GM12878 (cell line): ENCODE measurements at regions not wholly inside any gene's neighbourhood (a gene's known extent, or its start where the extent isn't known, plus 50 kb on each side); places are given as distances from the start of the nearest gene placed in this dataset.

Source experiments
- ATAC-seq: fragments of 200-7000 bp; cut with Tn5 transposase; 3 replicates; pipeline ENCODE4 v1.9.1; 2020; ENCODE audit warnings: mild to moderate bottlenecking, moderate library complexity
- BruUV-seq: library from RNA; stranded (reverse); fragments of 400-500 nt; replicated peaks from 2 replicates; lab custom pipeline; 2021; lab: Mats Ljungman, UMichigan
- CTCF ChIA-PET: fragments of 300-600 bp; sonication (Branson Sonifier 250); formaldehyde crosslinking; extraction: SDS; loops from one replicate; lab custom pipeline; 2021; ENCODE audit warnings: inconsistent platforms; lab: Yijun Ruan, JAX
- POLR2A ChIA-PET: fragments of 350-600 bp; formaldehyde crosslinking; extraction: SDS; loops from one replicate; lab custom pipeline; 2021; ENCODE audit warnings: inconsistent platforms; lab: Charles Lee
- RAD21 ChIA-PET: fragments of 300-600 bp; sonication (Branson Sonifier 250); formaldehyde crosslinking; loops from one replicate; lab custom pipeline; 2023; ENCODE audit warnings: antibody characterized with exemption; ENCODE audit not compliant: unreplicated experiment; lab: Charles Lee
- SMC1A ChIA-PET: fragments of 300-600 bp; sonication (Branson Sonifier 250); formaldehyde crosslinking; loops from one replicate; lab custom pipeline; 2023; ENCODE audit not compliant: unreplicated experiment, uncharacterized antibody; lab: Charles Lee
- DNase-seq: peaks from one replicate; pipeline ENCODE4 v3.0.0-alpha.2; 2011; ENCODE audit warnings: low read depth, low spot score
- FAIRE-seq: peaks from 3 replicates; lab custom pipeline; 2011; peaks lifted over from hg19 to GRCh38; lab: Jason Lieb, UNC
- H2AFZ ChIP-seq: 2 replicates; pipeline ENCODE4 v1.6.0; 2011; ENCODE audit warnings: low read depth, low read length, control low read depth; ENCODE audit not compliant: control insufficient read depth
- H3K27ac ChIP-seq: 2 replicates; pipeline ENCODE4 v1.5.1; 2011; ENCODE audit warnings: control low read depth; ENCODE audit not compliant: control insufficient read depth, insufficient read depth
- H3K27me3 ChIP-seq, 2 experiments: replicated peaks in 1 of 2; 2 replicates each; pipeline versions ENCODE4 v1.6.0 to v1.6.1; 2011; ENCODE audit warnings: low read length in 1 of 2; ENCODE audit not compliant: control insufficient read depth in 2 of 2, insufficient read depth in 2 of 2
- H3K36me3 ChIP-seq, 2 experiments: 2 replicates each; pipeline ENCODE4 v1.5.1; 2011; ENCODE audit warnings: low read length in 1 of 2; ENCODE audit not compliant: control insufficient read depth in 2 of 2, insufficient read depth in 2 of 2
- H3K4me1 ChIP-seq: 2 replicates; pipeline ENCODE4 v1.6.1; 2011; ENCODE audit warnings: mild to moderate bottlenecking, low read length, moderate library complexity, mixed read lengths; ENCODE audit not compliant: control insufficient read depth, insufficient read depth
- H3K4me2 ChIP-seq: 2 replicates; pipeline ENCODE4 v1.6.0; 2011; ENCODE audit warnings: control low read depth; ENCODE audit not compliant: control insufficient read depth, insufficient read depth
- H3K4me3 ChIP-seq: fragments of 200-600 bp; sonication (generic); 2 replicates; pipeline ENCODE4 v1.5.1; 2016
- H3K79me2 ChIP-seq: 2 replicates; pipeline ENCODE4 v1.6.0; 2011; ENCODE audit warnings: low read length; ENCODE audit not compliant: control insufficient read depth, insufficient read depth
- H3K9ac ChIP-seq: 2 replicates; pipeline ENCODE4 v1.8.0; 2011; ENCODE audit warnings: low read length, control low read depth, mixed read lengths; ENCODE audit not compliant: control insufficient read depth, insufficient read depth
- H3K9me3 ChIP-seq: replicated peaks from 3 replicates; pipeline ENCODE4 v1.5.1; 2011; ENCODE audit warnings: mild to moderate bottlenecking, low read length; ENCODE audit not compliant: control insufficient read depth, insufficient read depth
- H4K20me1 ChIP-seq: 2 replicates; pipeline ENCODE4 v1.6.0; 2011; ENCODE audit not compliant: control insufficient read depth, insufficient read depth
- CHD2 ChIP-seq: IDR thresholded peaks from 2 replicates; pipeline ENCODE4 v1.6.1; 2011; ENCODE audit warnings: low read depth, low read length, improper control_type of control experiment, borderline replicate concordance
- DPF2 ChIP-seq: fragments of 450-650 bp; IDR thresholded peaks from 2 replicates; pipeline ENCODE4 v1.6.1; 2017; ENCODE audit warnings: mild to moderate bottlenecking
- EGR1 ChIP-seq, 2 experiments: IDR thresholded peaks; 1 replicate in 1 of 2; 2 replicates in 1 of 2; pipeline ENCODE4 v1.6.1; 2011 to 2012; ENCODE audit warnings: low read depth in 2 of 2, low read length in 2 of 2, borderline replicate concordance in 1 of 2, mild to moderate bottlenecking in 1 of 2, moderate library complexity in 1 of 2
- KAT2A ChIP-seq: conservative IDR thresholded peaks from 2 replicates; pipeline ENCODE4 v1.6.1; 2011; ENCODE audit warnings: low read depth, low read length; ENCODE audit not compliant: control insufficient read depth
- PAX5 ChIP-seq: IDR thresholded peaks from 2 replicates; pipeline ENCODE4 v1.6.1; 2011; ENCODE audit warnings: low read depth, low read length, borderline replicate concordance
- RB1 ChIP-seq: fragments of 450-650 bp; formaldehyde crosslinking; IDR thresholded peaks from 2 replicates; pipeline ENCODE4 v1.6.1; 2017; ENCODE audit warnings: mild to moderate bottlenecking, borderline replicate concordance
- YBX1 ChIP-seq: fragments of 450-650 bp; IDR thresholded peaks from 2 replicates; pipeline ENCODE4 v1.6.1; 2016; ENCODE audit warnings: antibody characterized with exemption
- WGBS: methylation state at CpG from one replicate; pipeline ENCODE4 v1.1.6; 2016; ENCODE audit warnings: low lambda C conversion rate; ENCODE audit not compliant: insufficient replicate concordance, insufficient coverage; ENCODE audit errors: missing lambda C conversion rate; 5-methylcytosine and 5-hydroxymethylcytosine counted together
- in situ Hi-C: fragments of 300-500 bp; cut with MboI; formaldehyde crosslinking; loops from 9 replicates; pipeline ENCODE4 v1.14.3; 2018; ENCODE audit warnings: mixed read lengths
- intact Hi-C: fragments of 100-400 bp; cut with micrococcal nuclease; formaldehyde crosslinking; loops from one replicate; pipeline ENCODE4 v1.14.2; 2022; ENCODE audit not compliant: unreplicated experiment
- TF ChIP-seq, protein P1 (sequence below): IDR thresholded peaks from 2 replicates; pipeline ENCODE4 v1.6.1; 2012; ENCODE audit warnings: improper control_type of control experiment, low read depth, low read length; ENCODE audit not compliant: insufficient replicate concordance
- TF ChIP-seq, protein P2 (sequence below): IDR thresholded peaks from 2 replicates; pipeline ENCODE4 v1.6.1; 2011; ENCODE audit warnings: mild to moderate bottlenecking, low read depth, low read length, moderate library complexity; ENCODE audit not compliant: insufficient replicate concordance

DNA sequence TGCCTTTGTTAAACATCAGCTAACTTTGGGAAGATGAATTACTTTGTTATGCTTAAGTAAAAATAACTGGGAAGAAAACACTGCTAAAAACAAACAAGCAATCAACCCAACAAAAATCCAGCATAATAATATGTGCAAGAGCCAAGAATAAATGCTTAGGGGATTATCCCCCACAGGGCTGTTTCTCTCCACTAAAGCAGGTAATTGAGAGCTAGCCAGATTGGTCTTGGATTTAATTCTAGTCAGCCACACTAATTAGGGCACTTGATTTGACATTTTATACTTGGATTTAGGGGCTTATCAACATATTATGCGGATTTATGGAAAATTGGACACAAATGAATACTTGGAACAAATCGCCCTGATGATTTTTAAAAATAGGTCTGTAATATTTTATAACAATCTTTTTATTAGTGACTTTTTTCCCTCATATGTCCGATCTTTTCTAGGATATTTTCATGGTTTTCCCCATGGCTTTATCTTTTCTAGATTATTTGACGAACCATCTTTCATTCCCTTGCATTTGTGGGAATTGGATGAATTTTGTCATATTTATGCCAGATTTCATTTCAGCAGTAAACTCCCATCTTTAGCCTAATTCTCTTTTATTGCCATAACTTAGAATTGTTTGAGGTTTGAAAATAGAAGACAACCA, 199.1 kb upstream of the NXPH2 start (continued):
- TF ChIP-seq, protein P1, sequence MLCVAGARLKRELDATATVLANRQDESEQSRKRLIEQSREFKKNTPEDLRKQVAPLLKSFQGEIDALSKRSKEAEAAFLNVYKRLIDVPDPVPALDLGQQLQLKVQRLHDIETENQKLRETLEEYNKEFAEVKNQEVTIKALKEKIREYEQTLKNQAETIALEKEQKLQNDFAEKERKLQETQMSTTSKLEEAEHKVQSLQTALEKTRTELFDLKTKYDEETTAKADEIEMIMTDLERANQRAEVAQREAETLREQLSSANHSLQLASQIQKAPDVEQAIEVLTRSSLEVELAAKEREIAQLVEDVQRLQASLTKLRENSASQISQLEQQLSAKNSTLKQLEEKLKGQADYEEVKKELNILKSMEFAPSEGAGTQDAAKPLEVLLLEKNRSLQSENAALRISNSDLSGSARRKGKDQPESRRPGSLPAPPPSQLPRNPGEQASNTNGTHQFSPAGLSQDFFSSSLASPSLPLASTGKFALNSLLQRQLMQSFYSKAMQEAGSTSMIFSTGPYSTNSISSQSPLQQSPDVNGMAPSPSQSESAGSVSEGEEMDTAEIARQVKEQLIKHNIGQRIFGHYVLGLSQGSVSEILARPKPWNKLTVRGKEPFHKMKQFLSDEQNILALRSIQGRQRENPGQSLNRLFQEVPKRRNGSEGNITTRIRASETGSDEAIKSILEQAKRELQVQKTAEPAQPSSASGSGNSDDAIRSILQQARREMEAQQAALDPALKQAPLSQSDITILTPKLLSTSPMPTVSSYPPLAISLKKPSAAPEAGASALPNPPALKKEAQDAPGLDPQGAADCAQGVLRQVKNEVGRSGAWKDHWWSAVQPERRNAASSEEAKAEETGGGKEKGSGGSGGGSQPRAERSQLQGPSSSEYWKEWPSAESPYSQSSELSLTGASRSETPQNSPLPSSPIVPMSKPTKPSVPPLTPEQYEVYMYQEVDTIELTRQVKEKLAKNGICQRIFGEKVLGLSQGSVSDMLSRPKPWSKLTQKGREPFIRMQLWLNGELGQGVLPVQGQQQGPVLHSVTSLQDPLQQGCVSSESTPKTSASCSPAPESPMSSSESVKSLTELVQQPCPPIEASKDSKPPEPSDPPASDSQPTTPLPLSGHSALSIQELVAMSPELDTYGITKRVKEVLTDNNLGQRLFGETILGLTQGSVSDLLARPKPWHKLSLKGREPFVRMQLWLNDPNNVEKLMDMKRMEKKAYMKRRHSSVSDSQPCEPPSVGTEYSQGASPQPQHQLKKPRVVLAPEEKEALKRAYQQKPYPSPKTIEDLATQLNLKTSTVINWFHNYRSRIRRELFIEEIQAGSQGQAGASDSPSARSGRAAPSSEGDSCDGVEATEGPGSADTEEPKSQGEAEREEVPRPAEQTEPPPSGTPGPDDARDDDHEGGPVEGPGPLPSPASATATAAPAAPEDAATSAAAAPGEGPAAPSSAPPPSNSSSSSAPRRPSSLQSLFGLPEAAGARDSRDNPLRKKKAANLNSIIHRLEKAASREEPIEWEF, result no peak
- TF ChIP-seq EGR1 (IDR thresholded peaks at IDR 0.05; ENCODE audit: borderline replicate concordance in 1 of 2, low read depth in 2 of 2, low read length in 2 of 2), result no peak
- no peak for TF ChIP-seq YBX1
- TF ChIP-seq PAX5, result no peak

DNA sequence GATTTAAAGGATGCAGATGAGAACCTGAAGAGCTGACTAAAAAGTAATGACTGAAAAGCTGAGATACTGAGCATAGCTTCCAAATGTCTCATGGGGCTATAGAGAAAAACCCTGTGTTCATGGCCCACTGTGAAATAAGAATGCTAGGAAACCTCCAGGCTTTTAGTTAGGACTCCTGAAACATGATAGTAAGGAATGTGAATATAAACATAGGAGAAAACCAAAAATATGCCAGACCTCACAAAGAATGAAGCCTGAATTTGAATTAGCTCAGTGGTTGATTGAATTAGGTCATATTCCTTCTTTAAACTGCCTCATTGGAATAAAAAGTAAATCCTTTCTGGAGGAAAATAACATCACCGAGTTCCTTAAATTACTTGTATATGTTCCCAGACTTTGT, 194.5 kb upstream of the NXPH2 start:
- H3K4me1 ChIP-seq, result no peaks in the 10 kb centered on the region
- no TSS peak for BruUV-seq
- no peaks in the 10 kb centered on the region for H4K20me1 ChIP-seq
- ChIA-PET POLR2A (no interaction called here), SMC1A (no interaction called here), RAD21 (no interaction called here), CTCF (no interaction called here)
- in situ Hi-C loops, result no loop called here
- H3K79me2 ChIP-seq, result no peaks in the 10 kb centered on the region
- DNase-seq (no peak), FAIRE-seq (no peak), ATAC-seq (no peak)
- no peak overlapping the region for H3K9ac ChIP-seq
- no peak overlapping the region for H3K4me3 ChIP-seq
- no peaks in the 10 kb centered on the region for H3K36me3 ChIP-seq
- no peak overlapping the region for H2AFZ ChIP-seq
- H3K9me3 ChIP-seq, result no peaks in the 10 kb centered on the region
- TF ChIP-seq KAT2A (no peak), DPF2 (no peak), RB1 (no peak), CHD2 (no peak)
- TF ChIP-seq, protein P2, sequence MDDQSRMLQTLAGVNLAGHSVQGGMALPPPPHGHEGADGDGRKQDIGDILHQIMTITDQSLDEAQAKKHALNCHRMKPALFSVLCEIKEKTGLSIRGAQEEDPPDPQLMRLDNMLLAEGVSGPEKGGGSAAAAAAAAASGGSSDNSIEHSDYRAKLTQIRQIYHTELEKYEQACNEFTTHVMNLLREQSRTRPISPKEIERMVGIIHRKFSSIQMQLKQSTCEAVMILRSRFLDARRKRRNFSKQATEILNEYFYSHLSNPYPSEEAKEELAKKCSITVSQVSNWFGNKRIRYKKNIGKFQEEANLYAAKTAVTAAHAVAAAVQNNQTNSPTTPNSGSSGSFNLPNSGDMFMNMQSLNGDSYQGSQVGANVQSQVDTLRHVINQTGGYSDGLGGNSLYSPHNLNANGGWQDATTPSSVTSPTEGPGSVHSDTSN, result no peak
- intact Hi-C loops, result no loop called here
- H3K4me2 ChIP-seq, result no peak overlapping the region
- H3K27ac ChIP-seq, result no peak overlapping the region
- WGBS, result 82% methylated on average over 1 of the region's 1 CpG
- H3K27me3 ChIP-seq, result no peaks in the 10 kb centered on the region
